ENCODE measurements at regions not wholly inside any gene's neighbourhood (a gene's known extent, or its start where the extent isn't known, plus 50 kb on each side); places are given as distances from the start of the nearest gene placed in this dataset.
A peak's percentile ranks its signal among the peaks of the same experiment; 100 is the strongest.

GRCh38 chr19:46959894-46960556, 59.6 kb upstream of the NPAS1 start:
- intact Hi-C loops (cut with DNase I; ENCODE audit: low total_unique reads), result no loop called here
- H3K4me3 ChIP-seq (ENCODE audit: low read depth, poor library complexity, severe bottlenecking), result no peak overlapping the region
- TF ChIP-seq POLR2A (IDR thresholded peaks at IDR 0.05) (no peak), CTCF (IDR thresholded peaks at IDR 0.05) (no peak)
- no peak for DNase-seq (ENCODE audit: low spot score in 2 of 2)
- 95 to 97% methylated on average over 5 of the region's 5 CpGs for WGBS, 2 donors

- 86 to 97% methylated on average over 2 of the region's 2 CpGs for WGBS, 2 donors
- intact Hi-C loops (cut with DNase I; ENCODE audit: low total_unique reads), result no loop called here
- DNase-seq (ENCODE audit: low spot score in 2 of 2), result no peak
- no peak overlapping the region for H3K4me3 ChIP-seq (ENCODE audit: low read depth, poor library complexity, severe bottlenecking)
- no peak for TF ChIP-seq CTCF (IDR thresholded peaks at IDR 0.05)
- TF ChIP-seq POLR2A (IDR thresholded peaks at IDR 0.05), result no peak
These were observed 57.5 kb upstream of the NPAS1 start for GRCh38 chr19:46962030-46962570.

- intact Hi-C loops (cut with DNase I; ENCODE audit: low total_unique reads), result no loop called here
- H3K4me3 ChIP-seq (ENCODE audit: low read depth, poor library complexity, severe bottlenecking), result no peak overlapping the region
- 74 to 77% methylated on average over 7 of the region's 7 CpGs for WGBS, 2 donors
- no peak for DNase-seq (ENCODE audit: low spot score in 2 of 2)
- no peak for TF ChIP-seq CTCF (IDR thresholded peaks at IDR 0.05)
- no peak for TF ChIP-seq POLR2A (IDR thresholded peaks at IDR 0.05)
These were observed 56.4 kb upstream of the NPAS1 start for GRCh38 chr19:46963093-46963734.

GRCh38 chr19:46967578-46968032, 52.0 kb upstream of the NPAS1 start:
- DNase-seq (ENCODE audit: low spot score in 2 of 2), result peak in 1 of 2 donors; percentile 74
- WGBS, 2 donors, result 12 to 13% methylated on average over 8 of the region's 8 CpGs

More at GRCh38 chr19:46967578-46968032, 52.0 kb upstream of the NPAS1 start:
- H3K4me3 ChIP-seq (ENCODE audit: low read depth, poor library complexity, severe bottlenecking), result no peak overlapping the region
- intact Hi-C loops (cut with DNase I; ENCODE audit: low total_unique reads), result no loop called here
- TF ChIP-seq CTCF (IDR thresholded peaks at IDR 0.05) (no peak), POLR2A (IDR thresholded peaks at IDR 0.05) (no peak)

All from lower leg skin (tissue), 4 donors.